NOMO-1 (cell line): ENCODE measurements at regions not wholly inside any gene's neighbourhood (a gene's known extent, or its start where the extent isn't known, plus 50 kb on each side); places are given as distances from the start of the nearest gene placed in this dataset.
"Not testable (repeated sequence)": the region's sequence is repeated elsewhere in the genome, so short reads cannot be mapped to it uniquely, and the experiment has no call there.

ENCODE experiments used
- DNase-seq, 2 experiments: peaks; one replicate each; lab custom pipeline; 2025; ENCODE audit not compliant: unreplicated experiment in 2 of 2; lab: John Stamatoyannopoulos, UW

DNA sequence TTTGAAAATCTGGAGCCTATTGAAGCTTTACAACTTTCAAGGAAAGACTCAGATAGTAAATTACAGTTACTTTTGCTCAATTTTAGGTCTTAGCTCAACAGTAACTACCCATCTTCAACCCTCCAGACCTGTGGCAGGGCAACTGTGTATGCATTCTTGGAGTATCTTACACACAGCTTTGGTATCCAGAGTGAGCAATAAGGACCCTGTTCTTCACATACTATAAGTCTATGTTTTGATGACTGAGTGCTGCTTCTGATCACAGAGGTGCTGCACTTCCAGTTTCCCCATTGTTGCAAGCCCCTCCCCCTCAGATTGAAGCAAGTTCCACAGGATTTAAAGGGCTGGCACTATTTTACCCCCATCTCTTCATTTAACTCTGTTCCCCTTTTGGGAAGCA, 737.4 kb upstream of the GRAMD2B start:
- no peak for DNase-seq

DNA sequence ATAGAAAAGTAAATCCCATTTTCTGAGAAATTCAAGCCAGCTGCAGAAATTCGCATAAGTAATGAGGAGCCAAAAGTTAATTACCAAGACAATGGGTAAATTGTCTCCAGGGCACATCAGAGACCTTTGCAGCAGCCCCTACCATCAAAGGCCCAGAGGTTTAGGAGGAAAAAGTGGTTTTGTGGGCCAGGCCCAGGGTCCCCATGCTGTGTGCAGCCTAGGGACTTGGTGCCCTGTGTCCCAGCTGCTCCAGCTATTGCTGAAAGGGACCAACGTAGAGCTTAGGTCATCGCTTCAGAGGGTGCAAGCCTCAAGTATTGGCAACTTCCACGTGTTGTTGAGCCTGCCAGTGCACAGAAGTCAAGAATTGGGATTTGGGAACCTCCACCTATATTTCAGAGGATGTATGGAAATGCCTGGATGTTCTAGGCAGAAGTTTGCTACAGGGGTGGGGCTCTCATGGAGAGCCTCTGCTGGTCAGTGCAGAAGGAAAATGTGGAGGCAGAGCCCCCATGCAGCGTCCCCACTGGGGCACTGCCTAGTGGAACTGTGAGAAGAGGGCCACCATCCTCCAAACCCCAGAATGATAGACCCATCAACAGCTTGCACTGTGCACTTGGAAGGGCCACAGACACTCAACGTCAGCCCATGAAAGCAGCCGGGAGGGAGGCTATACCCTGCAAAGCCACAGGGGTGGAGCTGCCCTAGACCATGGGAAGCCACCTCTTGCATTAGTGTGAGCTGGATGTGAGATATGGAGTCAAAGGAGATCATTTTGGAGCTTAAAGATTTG, 731.3 kb upstream of the GRAMD2B start:
- DNase-seq = not testable (repeated sequence)

DNA sequence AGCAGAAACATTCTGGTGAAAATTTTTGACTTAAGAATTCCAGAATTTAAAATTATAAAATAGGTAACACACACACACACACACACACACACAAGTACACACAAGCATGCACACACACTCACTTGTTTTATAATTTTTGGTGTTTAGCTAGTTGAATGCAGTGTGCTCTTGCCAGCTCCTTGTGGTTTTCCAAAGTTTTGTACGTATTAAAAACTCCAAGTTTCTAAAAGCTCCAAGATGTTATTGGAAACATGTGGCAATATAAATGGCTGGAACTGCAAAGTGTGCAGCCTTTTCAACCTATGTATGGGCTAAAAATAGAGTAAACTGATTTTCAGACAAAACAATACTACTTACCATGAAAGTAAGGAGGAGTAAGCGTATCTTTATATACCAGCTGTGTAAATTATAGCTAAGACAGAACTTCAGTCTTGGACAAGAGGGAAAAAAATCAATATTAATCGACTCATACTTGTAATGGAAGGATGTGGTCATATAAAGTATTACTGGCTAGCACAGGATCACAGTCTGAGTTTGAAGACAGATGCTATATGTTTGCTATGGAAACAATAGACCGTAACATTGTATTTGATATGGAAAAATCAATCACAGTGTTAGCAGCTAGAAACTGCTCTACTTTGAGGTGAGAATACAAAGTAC, 727.1 kb upstream of the GRAMD2B start:
- DNase-seq = no peak

DNA sequence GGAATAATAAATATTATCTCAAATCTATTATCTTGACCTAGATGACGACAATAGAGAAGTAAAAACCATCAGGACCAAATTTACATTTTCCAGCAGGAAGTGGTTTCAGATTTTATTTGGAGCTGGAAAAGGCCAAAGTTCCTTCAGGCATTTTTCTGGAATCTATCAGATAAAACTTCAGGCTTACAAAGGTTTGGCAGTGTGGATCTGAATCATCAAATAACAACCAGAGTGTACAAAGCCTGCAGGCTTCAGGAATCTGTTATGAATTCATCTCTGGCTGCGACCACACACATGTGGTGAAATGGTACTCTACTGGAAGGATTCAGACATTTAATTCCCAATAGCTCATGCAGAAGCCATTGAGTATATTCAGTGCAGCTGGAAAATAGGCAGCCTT, 726.4 kb upstream of the GRAMD2B start:
- no peak for DNase-seq

DNA sequence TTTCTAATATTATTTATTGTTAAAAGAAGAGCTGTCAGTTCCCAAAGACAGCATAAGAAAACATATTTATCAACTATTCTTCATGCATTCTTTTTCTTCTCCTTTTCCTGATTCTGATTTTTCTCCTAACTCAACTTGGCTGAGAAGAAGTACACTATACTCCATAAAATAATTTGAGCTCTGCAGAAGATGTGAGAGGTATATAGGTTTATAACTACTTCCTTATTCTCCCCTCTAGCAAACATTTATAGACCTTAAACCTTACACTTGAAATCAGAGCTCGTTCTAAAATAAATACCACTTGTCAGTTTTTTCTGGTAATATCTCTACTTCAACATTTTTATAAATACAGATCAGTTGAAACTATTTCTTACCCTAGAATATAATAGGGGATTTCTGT, 724.8 kb upstream of the GRAMD2B start:
- no peak for DNase-seq

DNA sequence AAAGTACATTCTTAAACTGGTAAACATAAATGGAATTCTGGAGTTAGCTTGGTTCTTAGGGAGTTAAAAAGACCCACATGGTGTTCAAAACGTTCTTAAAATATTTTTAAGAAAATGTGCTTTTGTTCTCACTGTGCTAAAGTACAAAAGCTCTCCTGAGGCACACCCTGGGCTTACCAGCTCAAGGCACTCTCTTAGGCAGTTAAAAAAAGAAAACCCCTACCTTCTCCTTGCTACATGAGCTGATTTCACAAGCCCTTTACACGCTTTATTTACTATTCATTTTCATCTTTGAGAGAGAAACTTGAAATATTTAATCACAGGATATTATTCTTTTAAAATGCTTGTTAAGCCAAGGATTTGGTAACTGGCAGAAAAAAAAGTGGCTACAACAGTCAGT, 723.3 kb upstream of the GRAMD2B start:
- DNase-seq = no peak

DNA sequence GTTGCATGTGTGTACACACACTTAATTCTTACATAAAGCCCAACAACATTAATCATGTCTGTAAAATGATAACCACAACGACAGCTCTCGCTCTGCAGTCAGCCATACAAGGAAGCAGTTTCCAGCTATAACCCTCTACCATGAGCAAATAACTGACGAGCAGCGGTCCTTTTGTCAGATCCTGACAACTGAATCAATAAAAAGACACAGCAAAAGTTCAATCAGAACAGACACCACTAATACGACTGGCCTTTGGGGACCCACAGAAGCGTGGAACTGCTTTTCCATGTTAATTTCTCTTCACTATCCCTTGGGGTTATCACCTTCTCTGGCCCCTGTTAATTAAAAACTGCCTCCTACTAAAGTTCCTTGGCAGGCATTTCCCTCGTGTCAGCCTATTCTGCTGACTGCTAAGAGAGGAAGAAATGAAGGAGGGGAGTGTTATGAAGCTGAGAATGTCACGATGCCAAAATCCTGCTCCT, 722.8 kb upstream of the GRAMD2B start:
- DNase-seq = peak; percentile 22 to 67

DNA sequence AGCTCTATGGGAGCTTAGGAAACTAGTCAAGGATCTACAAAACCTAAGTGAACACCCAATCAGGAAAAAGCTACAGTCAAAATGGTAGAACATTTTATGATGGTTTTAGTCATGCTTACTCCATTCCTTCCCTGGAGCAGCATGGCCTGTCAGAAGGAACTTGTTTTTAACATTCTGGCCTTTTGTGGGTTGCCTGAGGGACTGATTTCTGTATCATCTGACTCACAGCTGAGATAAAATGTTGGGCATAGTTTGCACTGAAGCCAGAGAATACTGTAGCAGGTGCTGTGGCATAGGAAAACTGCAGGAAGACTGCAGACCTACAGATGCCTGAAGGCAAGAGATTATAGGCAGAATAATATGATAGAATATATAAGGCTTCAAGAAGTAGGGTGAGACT, 719.6 kb upstream of the GRAMD2B start:
- DNase-seq = no peak

DNA sequence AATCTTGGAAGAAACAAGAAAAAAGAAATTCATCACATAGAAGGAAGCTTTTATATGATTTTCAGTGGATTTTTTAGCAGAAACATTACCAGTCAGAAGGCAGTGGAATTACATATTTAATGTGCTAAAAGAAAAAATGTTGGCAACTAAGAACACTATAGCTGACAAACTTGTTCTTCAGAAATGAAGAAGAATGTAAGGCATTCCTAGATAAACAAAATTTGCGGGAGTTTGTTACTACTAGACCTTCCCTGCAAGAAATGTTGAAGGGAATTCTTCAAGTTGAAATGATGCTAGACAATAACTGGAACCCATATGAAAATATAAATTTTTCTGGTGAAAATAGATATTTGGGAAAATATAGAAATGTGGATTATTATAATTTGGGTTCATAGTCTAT, 718.3 kb upstream of the GRAMD2B start:
- no peak for DNase-seq

DNA sequence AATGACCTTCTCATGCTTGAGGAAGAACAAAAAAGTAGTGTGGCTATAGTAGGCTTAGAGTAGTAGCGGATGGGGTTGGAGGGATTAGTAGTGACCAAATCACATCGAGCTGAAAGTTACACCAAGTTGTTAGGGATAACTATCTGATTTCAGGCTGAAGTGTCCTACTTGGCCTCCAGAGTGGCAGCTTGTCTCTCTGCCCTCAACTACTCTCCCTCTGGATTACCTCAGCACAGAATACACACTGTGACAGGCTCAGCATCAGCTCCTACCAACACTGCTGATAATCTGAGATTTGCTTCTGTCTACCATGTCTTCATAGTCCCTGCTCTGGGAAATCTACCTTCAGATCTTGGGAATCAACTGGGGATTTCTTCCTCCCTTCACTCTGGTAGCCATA, 714.6 kb upstream of the GRAMD2B start:
- DNase-seq = no peak

DNA sequence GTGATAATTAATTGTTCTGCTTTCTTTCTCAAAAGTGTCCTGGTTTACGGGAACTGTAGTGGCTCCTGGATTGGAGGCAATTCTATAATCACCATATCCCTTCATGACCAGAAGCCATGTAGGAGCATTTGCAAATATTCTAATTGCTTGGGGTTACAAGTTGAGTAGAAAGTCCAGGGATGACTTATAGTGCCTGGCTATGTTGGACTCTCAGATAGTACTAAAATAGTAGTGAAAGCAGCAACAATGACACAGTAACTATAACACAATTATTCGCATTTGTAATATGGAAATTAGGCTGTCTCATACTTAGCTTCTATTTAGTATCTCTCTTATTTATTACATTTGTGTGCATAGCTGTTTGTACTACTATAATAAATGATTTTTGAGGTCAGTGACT, 712.5 kb upstream of the GRAMD2B start:
- DNase-seq = no peak

DNA sequence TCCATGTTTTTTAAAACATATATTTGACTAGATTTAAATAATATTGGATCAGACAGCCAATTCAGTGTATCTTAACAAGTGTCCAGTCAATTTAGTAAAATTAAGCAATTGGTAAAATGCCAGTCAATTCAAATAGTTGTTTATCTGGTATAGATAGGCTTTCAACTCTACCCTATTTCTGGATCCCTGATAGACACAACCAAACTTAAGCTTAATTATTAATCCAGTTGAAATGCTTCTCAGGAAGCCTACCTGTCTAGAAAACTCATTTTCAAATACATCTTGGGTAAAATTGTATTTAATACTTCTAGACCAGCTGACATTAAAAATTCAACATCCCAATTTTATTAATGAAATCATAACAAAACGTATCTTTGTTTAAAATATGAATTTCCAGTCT, 710.8 kb upstream of the GRAMD2B start:
- no peak for DNase-seq

DNA sequence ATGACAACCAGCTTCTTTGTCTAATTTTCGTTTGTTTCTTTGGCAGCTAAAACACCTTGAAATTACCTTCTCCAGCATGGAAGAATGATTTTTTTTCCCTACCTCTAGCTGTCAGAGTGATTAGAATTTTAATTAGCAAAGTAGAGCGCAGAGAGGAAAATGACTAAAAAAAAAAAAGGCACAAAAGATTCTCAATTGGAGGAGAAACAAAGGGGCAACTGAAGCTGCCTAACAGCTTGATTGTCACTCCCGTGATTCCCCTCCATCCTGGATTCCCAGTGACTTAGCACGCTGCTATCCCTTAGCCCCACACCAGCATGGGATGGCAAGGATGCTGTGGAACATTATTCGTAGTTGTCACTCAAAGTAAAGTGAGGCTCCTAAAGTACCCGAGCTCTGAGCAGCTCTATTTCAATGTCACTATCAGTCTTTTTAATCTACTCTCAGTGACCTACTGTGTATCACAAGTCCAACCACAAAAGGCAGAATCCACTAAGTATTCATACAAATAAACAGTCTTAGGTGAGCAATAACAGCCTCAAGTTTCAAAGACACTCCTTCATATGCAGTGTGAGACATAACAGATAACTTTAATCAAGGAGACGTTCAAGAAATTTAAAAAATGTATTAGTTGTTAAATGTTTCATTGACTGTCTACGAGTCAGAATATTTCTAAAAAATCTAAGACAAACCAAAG, 710.0 kb upstream of the GRAMD2B start:
- no peak for DNase-seq

DNA sequence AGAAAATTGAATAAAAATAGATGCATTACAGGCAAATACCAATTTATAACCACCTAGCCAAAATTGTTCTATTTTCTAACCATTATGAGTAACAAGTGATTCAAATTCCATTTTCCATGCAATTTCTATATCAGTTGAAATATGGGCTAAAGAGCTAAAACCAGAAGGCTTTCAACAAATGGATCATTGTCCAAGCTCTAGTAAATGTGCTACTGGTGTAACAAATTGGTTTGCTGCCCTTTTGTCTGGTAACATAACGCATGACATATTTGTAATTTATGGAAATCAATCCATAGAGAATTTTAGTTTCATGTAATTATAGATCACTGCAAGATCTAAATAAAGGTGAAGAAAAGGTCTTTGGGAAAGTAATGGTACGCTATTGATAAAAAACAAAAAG, 708.0 kb upstream of the GRAMD2B start:
- DNase-seq = no peak

DNA sequence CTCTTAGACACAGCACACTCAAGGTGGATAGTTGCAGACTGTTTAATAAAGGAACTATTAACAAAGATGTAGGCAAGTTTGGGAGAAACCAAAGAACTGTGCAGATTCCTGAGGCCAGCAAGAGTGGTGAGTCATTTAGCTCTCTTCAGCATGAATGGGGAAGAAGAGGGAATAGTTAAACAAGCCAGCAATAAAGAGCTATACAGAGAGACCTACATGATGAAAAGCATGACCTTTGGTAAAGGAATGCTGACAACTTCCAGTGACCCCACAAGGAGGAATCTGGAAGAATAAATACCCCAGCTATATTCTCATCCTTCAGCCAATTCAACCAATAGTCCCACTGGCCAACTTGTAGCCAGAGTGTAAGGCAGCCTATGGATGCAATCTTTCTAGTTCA, 706.0 kb upstream of the GRAMD2B start:
- no peak for DNase-seq

DNA sequence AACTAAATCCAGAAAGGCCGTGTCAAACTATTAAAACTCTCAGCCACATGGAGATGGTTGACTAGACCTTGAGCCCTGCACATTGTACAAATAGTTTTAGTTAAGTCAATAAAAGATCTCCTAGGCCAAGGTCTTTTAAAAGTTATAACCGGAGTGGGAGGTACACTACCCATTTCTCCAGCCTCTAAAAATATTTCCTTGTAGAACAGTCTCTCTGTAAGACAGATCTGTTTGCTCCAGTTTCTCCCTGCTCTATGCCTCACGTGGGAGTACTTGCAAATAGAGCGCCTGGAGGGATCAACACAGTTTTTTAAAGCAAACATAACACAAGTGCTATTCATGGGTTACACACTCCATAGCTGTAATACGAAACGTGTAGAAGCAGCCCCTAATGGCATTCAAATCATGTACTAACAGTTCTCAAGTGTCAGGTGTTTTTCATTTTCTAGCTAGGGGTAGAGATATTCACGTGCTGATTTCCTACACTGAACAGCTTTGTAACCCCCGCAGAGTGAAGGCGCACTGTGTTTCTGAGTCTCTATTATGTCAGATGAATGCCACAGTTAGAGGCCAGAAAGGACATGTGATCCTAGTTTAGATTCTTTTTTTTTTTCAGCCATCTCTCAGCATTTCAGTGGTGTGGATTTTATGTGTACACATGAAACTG, 703.4 kb upstream of the GRAMD2B start:
- no peak for DNase-seq

DNA sequence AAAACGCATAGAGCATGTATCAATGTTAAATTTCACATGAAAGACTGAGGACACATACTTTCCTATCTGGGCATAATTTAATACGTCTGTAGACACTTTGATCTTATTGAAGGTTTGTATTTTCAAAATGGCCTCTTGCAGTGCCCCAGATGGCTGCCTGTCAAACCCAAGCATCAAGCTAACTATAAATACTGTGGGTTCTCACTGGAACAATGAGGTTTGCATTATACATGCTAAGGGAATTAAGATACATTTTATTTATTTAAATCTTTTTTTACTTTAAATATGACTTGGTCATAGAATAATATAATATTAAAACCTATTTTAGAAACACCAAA, 702.9 kb upstream of the GRAMD2B start:
- DNase-seq = no peak

DNA sequence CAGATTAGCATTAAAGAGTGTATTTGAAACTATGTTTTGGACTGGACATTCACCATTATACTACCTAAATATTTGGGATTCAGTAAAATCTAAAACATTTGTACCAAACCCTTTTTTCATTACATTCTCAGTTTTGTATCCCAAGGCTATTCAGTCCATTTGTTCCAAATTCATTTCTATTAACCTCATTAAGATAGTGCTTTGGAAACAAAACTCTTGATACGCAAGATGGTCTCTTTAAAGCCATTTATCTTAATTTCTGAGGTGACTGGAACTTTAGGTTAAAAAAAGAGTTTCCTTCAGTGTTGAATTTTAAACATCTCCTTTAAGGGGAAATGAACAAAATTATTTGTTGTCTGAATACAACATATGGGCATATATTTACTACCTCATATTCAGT, 702.5 kb upstream of the GRAMD2B start:
- DNase-seq = no peak

DNA sequence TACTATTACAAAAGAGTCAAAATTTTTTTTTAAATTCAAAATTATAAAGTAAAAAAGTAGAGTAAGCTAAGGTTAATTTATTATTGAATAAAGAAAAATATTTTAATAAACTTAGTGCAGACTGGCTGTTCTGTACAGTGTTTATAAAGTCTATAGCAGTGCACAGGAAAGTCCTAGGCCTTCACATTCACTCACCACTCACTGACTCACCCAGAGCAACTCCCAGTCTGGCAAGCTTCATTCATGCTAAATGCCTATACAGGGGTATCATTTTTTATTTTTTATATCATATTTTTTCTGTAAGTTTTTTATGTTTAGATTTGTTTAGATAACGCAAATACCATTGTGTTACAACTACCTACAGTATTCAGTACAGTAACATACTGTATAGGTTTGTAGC, 700.7 kb upstream of the GRAMD2B start:
- DNase-seq = no peak

DNA sequence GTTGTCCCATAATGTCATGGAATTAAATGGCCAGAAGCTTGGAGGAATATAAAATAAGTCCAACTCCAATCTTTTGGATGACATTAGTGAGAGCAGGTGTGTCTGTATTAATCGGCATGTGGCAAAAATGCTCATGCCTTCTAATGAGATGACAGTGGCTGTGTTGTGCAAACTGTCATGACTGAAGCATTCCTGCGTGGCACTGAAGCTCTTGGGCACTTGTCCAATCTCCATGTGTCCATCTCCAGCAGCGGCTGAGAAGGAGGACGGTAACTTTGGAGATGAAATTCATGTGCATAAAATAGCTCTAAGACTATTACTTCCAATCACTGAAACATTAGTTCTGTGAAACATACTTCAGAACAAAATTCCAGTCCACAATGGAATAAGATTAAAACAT, 697.5 kb upstream of the GRAMD2B start:
- DNase-seq = no peak

DNA sequence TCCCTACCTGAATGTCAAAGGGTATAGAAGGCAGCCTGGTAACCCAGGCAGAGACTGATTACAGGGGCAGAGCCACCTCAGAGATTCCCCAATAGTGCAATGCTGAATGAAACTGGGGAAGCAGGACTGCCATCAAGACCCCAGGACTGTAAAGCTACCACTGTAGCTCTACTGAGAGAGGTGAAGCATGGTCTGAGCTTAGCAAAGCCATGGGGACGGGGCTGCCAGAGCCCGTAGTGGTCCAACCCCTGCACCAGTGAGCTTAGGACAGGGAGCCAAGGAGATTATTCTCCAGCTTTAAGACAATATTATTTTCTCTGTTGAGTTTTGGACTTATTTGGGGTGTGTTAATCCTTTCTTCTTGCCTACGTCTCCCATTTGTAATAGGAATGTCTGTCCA, 679.3 kb upstream of the GRAMD2B start:
- DNase-seq = no peak
